Panc1 (cell line): ENCODE measurements at regions not wholly inside any gene's neighbourhood (a gene's known extent, or its start where the extent isn't known, plus 50 kb on each side); places are given as distances from the start of the nearest gene placed in this dataset.

Experiments used
- ATAC-seq: fragments of 200-7000 bp; cut with Tn5 transposase; 2 replicates; pipeline ENCODE4 v1.9.1; 2020; ENCODE audit warnings: mild to moderate bottlenecking, moderate library complexity
- BruUV-seq: library from RNA; stranded (reverse); fragments of 400-500 nt; replicated peaks from 2 replicates; lab custom pipeline; 2021; lab: Mats Ljungman, UMichigan
- CTCF ChIA-PET: fragments of 300-600 bp; sonication (Branson Sonifier 250); formaldehyde crosslinking; loops from one replicate; lab custom pipeline; 2022; ENCODE audit warnings: antibody characterized with exemption; lab: Charles Lee
- POLR2A ChIA-PET: fragments of 300-600 bp; sonication (Branson Sonifier 250); formaldehyde crosslinking; loops from one replicate; lab custom pipeline; 2022; ENCODE audit warnings: antibody characterized with exemption; lab: Charles Lee
- DNase-seq: peaks from one replicate; pipeline ENCODE4 v3.0.0-alpha.2; 2010; ENCODE audit warnings: low read depth, low spot score
- H3K27ac ChIP-seq: 2 replicates; pipeline ENCODE4 v1.5.1; 2011; ENCODE audit warnings: mild to moderate bottlenecking, low read length, inconsistent platforms
- H3K27me3 ChIP-seq: fragments of 200-500 bp; sonication (Bioruptor generic); 2 replicates; pipeline ENCODE4 v1.6.0; 2014; ENCODE audit warnings: low read length, inconsistent platforms; ENCODE audit not compliant: control insufficient read depth, insufficient read depth
- H3K36me3 ChIP-seq: fragments of 200-500 bp; sonication (Bioruptor generic); 2 replicates; pipeline ENCODE4 v1.5.1; 2014; ENCODE audit warnings: inconsistent platforms, mild to moderate bottlenecking, low read length, moderate library complexity; ENCODE audit not compliant: control insufficient read depth, insufficient read depth
- H3K4me1 ChIP-seq: 2 replicates; pipeline ENCODE4 v1.5.1; 2011; ENCODE audit warnings: inconsistent platforms, mild to moderate bottlenecking, low read length, moderate library complexity; ENCODE audit not compliant: control insufficient read depth, insufficient read depth
- H3K4me3 ChIP-seq, 2 experiments: 2 replicates each; pipeline ENCODE4 v1.5.1; 2011 to 2012; ENCODE audit warnings: low read depth in 2 of 2, low read length in 2 of 2, mild to moderate bottlenecking in 2 of 2, inconsistent platforms in 1 of 2, moderate library complexity in 1 of 2
- H3K9me3 ChIP-seq: fragments of 200-500 bp; sonication (Bioruptor generic); 2 replicates; pipeline ENCODE4 v1.5.1; 2014; ENCODE audit warnings: low read depth, mild to moderate bottlenecking, inconsistent platforms, low read length, moderate library complexity; ENCODE audit not compliant: control insufficient read depth, insufficient read depth
- CTCF ChIP-seq: fragments of 450-650 bp; IDR thresholded peaks from 2 replicates; pipeline ENCODE4 v1.5.1; 2017; ENCODE audit warnings: mild to moderate bottlenecking
- POLR2AphosphoS5 ChIP-seq: IDR thresholded peaks from 2 replicates; pipeline ENCODE4 v1.6.1; 2012; ENCODE audit warnings: mild to moderate bottlenecking, low read depth, low read length, moderate library complexity
- REST ChIP-seq, 2 experiments: IDR thresholded peaks; 2 replicates each; pipeline ENCODE4 v1.6.1; 2011 to 2012; ENCODE audit warnings: low read depth in 2 of 2, control low read depth in 1 of 2, low read length in 1 of 2, mild to moderate bottlenecking in 1 of 2, moderate library complexity in 1 of 2; ENCODE audit not compliant: insufficient read depth in 1 of 2
- SIN3A ChIP-seq: IDR thresholded peaks from 2 replicates; pipeline ENCODE4 v1.6.1; 2012; ENCODE audit warnings: low read depth, mild to moderate bottlenecking, low read length, moderate library complexity, borderline replicate concordance; ENCODE audit not compliant: insufficient read depth
- TCF7L2 ChIP-seq: IDR thresholded peaks from 2 replicates; pipeline ENCODE4 v1.6.1; 2011; ENCODE audit warnings: mild to moderate bottlenecking, low read depth, low read length, inconsistent platforms
- in situ Hi-C: cut with HindIII; loops from 2 replicates; pipeline ENCODE4 v1.10.0; 2016; ENCODE audit warnings: low sequenced_read_pairs, low pct_unique_long_range_greater_than_20kb
- intact Hi-C: fragments of 100-400 bp; cut with micrococcal nuclease; formaldehyde crosslinking; loops from one replicate; pipeline ENCODE4 v1.10.0; 2022; ENCODE audit not compliant: unreplicated experiment

GRCh38 chr4:38356686-38357085, 307.3 kb upstream of the KLF3 start:
- TF ChIP-seq TCF7L2 (no peak), REST (IDR thresholded peaks at IDR 0.05; ENCODE audit: insufficient read depth in 1 of 2, low read depth in 2 of 2, low read length in 1 of 2) (no peak), POLR2AphosphoS5 (no peak), CTCF (no peak)
- Histone ChIP-seq H3K27me3 (no peaks in the 10 kb centered on the region), H3K9me3 (no peaks in the 10 kb centered on the region), H3K4me3 (no peak overlapping the region), H3K4me1 (no peaks in the 10 kb centered on the region), H3K27ac (no peak overlapping the region), H3K36me3 (no peaks in the 10 kb centered on the region)
- ATAC-seq: no peak
- ChIA-PET POLR2A (no interaction called here), CTCF (no interaction called here)
- BruUV-seq: no TSS peak
- in situ Hi-C loops: no loop called here
- DNase-seq: no peak
- intact Hi-C loops: no loop called here

- no TSS peak for BruUV-seq
- DNase-seq: no peak
- no peaks in the 10 kb centered on the region for H3K36me3 ChIP-seq
- in situ Hi-C loops (no loop called here), intact Hi-C loops (no loop called here)
- H3K9me3 ChIP-seq: no peaks in the 10 kb centered on the region
- no peaks in the 10 kb centered on the region for H3K4me1 ChIP-seq
- H3K27ac ChIP-seq: no peak overlapping the region
- no peaks in the 10 kb centered on the region for H3K27me3 ChIP-seq
- no peak for ATAC-seq
- ChIA-PET CTCF (no interaction called here), POLR2A (no interaction called here)
- TF ChIP-seq SIN3A: no peak
- no peak for TF ChIP-seq REST (IDR thresholded peaks at IDR 0.05; ENCODE audit: insufficient read depth in 1 of 2, low read depth in 2 of 2, low read length in 1 of 2)
- no peak for TF ChIP-seq CTCF
- TF ChIP-seq POLR2AphosphoS5: no peak
- no peak for TF ChIP-seq TCF7L2
- H3K4me3 ChIP-seq: no peak overlapping the region
Observed at GRCh38 chr4:38357546-38357945, 306.5 kb upstream of the KLF3 start.
